ENCODE measurements at regions not wholly inside any gene's neighbourhood (a gene's known extent, or its start where the extent isn't known, plus 50 kb on each side); places are given as distances from the start of the nearest gene placed in this dataset.

DNA sequence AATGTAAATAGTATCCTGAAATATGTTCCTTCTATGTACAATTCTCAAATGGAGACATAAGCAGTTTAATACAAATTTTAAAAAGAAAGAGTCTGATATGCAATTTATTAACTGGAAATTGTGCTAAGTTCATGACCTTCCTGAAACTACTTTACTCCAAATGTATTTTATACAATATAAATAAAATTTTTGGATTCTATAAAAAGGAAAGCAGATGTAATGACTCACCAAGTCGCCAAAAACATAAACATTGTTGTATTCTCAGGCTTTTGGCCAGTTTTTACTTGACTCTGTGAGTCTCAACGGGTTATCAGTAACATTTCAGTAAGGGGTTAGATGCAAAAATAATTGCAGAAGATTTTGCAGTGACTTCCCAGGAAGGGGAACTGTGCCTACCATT is 948.2 kb downstream of the EPHA3 start:
- Histone ChIP-seq H4K91ac (ENCODE audit: low read depth, low read length, poor library complexity) (no peak overlapping the region), H2BK5ac (ENCODE audit: low read length) (no peak overlapping the region), H3K27ac (replicated peaks; ENCODE audit: low read length) (no peak overlapping the region), H4K8ac (ENCODE audit: low read depth, low read length) (no peak overlapping the region), H2BK15ac (ENCODE audit: low read length) (no peak overlapping the region), H3K9me3 (replicated peaks in 1 of 2; ENCODE audit: control insufficient read depth in 2 of 2, insufficient read depth in 1 of 2, low read depth in 1 of 2, low read length in 2 of 2) (no peaks in the 10 kb centered on the region), H3K4ac (ENCODE audit: low read length) (no peak overlapping the region), H2AFZ (ENCODE audit: low read length) (no peak overlapping the region), H3K27me3 (ENCODE audit: control insufficient read depth in 3 of 3, insufficient read depth in 3 of 3, low read depth in 1 of 3, low read length in 3 of 3) (no peaks in the 10 kb centered on the region), H3K14ac (ENCODE audit: low read length) (no peak overlapping the region), H2AK5ac (ENCODE audit: low read depth, low read length) (no peak overlapping the region), H3K4me3 (ENCODE audit: low read length in 2 of 2) (no peak overlapping the region), H2BK12ac (ENCODE audit: low read length) (no peak overlapping the region), H3K79me1 (ENCODE audit: low read depth, low read length) (no peaks in the 10 kb centered on the region), H2BK120ac (ENCODE audit: low read depth, low read length) (no peak overlapping the region), H3K18ac (ENCODE audit: low read length) (no peak overlapping the region), H3K36me3 (replicated peaks in 1 of 2; ENCODE audit: control insufficient read depth in 2 of 2, insufficient read depth in 2 of 2, low read length in 2 of 2) (no peaks in the 10 kb centered on the region), H3K23ac (ENCODE audit: low read depth, low read length, poor library complexity) (no peak overlapping the region), H3K4me2 (ENCODE audit: insufficient read depth, low read length, poor library complexity, severe bottlenecking) (no peak overlapping the region), H3K4me1 (ENCODE audit: control insufficient read depth in 2 of 2, insufficient read depth in 1 of 2, low read depth in 1 of 2, low read length in 2 of 2) (peaks cover 0 to under 1% of the 10 kb centered on the region in 2 donors), H3K9ac (ENCODE audit: low read depth, low read length, poor library complexity) (no peak overlapping the region)
- DNase-seq (ENCODE audit: low spot score): no peak
- no CpG with 5 or more reads among the region's 2 CpGs for WGBS, 2 donors (ENCODE audit: extremely low coverage in 2 of 2, insufficient read length in 2 of 2, insufficient replicate concordance in 1 of 2)

DNA sequence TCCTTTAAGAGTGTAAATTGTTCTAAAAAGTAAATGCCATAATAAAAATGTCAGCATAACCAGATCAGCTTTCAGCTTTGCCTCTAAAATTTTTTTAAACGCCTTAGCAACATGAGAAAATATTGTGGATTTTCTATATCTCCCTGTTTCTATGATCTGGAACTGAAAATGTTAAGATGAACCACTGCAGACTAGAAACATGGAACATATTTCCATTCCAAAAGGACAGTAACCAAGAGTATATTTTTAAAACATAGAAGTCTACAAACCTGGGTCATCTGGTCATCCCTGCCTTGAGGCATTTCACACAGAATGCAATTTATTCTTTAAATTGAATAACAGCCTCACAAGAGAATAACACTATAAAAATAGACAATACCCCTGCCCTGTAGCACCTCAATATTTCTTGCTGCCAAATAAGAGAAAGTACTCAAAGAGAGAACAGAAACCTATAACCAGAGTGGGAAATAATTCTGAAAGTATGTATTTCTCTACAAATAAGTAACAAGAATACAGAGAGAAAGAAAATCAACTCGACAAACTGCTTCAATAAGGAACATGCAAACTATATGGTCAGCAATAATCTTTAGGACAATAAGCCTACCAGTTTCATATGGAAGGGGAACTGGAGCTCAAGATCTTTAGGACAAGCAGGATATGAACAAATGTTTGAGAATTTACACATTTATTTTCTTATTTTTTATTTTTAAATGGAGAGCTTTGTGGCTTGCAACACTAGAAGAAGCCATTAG is 949.0 kb downstream of the EPHA3 start:
- no peak overlapping the region for H2BK15ac ChIP-seq (ENCODE audit: low read length)
- H3K27me3 ChIP-seq (ENCODE audit: control insufficient read depth in 3 of 3, insufficient read depth in 3 of 3, low read depth in 1 of 3, low read length in 3 of 3): no peaks in the 10 kb centered on the region
- no peak overlapping the region for H2AK5ac ChIP-seq (ENCODE audit: low read depth, low read length)
- H3K4me3 ChIP-seq (ENCODE audit: low read length in 2 of 2): no peak overlapping the region
- H2BK12ac ChIP-seq (ENCODE audit: low read length): no peak overlapping the region
- no peak overlapping the region for H3K9ac ChIP-seq (ENCODE audit: low read depth, low read length, poor library complexity)
- DNase-seq (ENCODE audit: low spot score): no peak
- no CpG with 5 or more reads among the region's 2 CpGs for WGBS, 2 donors (ENCODE audit: extremely low coverage in 2 of 2, insufficient read length in 2 of 2, insufficient replicate concordance in 1 of 2)
- H3K4ac ChIP-seq (ENCODE audit: low read length): no peak overlapping the region
- H3K27ac ChIP-seq (replicated peaks; ENCODE audit: low read length): no peak overlapping the region
- H3K23ac ChIP-seq (ENCODE audit: low read depth, low read length, poor library complexity): no peak overlapping the region
- no peaks in the 10 kb centered on the region for H3K36me3 ChIP-seq (replicated peaks in 1 of 2; ENCODE audit: control insufficient read depth in 2 of 2, insufficient read depth in 2 of 2, low read length in 2 of 2)
- H4K91ac ChIP-seq (ENCODE audit: low read depth, low read length, poor library complexity): no peak overlapping the region
- no peak overlapping the region for H2BK5ac ChIP-seq (ENCODE audit: low read length)
- peaks cover 0 to 2% of the 10 kb centered on the region in 2 donors for H3K4me1 ChIP-seq (ENCODE audit: control insufficient read depth in 2 of 2, insufficient read depth in 1 of 2, low read depth in 1 of 2, low read length in 2 of 2)
- H4K8ac ChIP-seq (ENCODE audit: low read depth, low read length): no peak overlapping the region
- no peak overlapping the region for H3K18ac ChIP-seq (ENCODE audit: low read length)
- H3K79me1 ChIP-seq (ENCODE audit: low read depth, low read length): no peaks in the 10 kb centered on the region
- H2BK120ac ChIP-seq (ENCODE audit: low read depth, low read length): no peak overlapping the region
- H2AFZ ChIP-seq (ENCODE audit: low read length): no peak overlapping the region
- no peak overlapping the region for H3K4me2 ChIP-seq (ENCODE audit: insufficient read depth, low read length, poor library complexity, severe bottlenecking)
- H3K9me3 ChIP-seq (replicated peaks in 1 of 2; ENCODE audit: control insufficient read depth in 2 of 2, insufficient read depth in 1 of 2, low read depth in 1 of 2, low read length in 2 of 2): no peaks in the 10 kb centered on the region
- H3K14ac ChIP-seq (ENCODE audit: low read length): no peak overlapping the region

DNA sequence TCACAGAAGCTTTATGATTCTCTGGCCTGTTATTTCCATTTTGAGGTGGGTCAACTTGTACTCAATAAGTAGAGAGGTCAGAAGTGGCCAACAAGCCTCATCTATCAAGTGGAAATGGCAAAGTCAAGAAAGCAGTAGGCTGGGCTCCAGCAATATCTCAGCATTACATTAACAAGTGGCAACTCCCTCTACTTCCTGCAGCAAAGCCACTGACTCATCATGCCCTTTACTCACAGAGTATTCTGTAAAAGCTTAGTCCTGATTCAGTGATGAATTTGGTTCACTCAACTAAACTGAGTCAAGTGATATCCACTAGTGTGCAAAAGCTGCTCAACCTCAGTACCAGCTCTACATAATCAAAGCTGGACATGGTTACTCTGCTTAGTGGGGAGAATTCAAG is 954.6 kb downstream of the EPHA3 start:
- Histone ChIP-seq H3K36me3 (replicated peaks in 1 of 2; ENCODE audit: control insufficient read depth in 2 of 2, insufficient read depth in 2 of 2, low read length in 2 of 2) (no peaks in the 10 kb centered on the region), H2BK120ac (ENCODE audit: low read depth, low read length) (no peak overlapping the region), H3K4me3 (ENCODE audit: low read length in 2 of 2) (no peak overlapping the region), H2AK5ac (ENCODE audit: low read depth, low read length) (no peak overlapping the region), H4K8ac (ENCODE audit: low read depth, low read length) (no peak overlapping the region), H3K23ac (ENCODE audit: low read depth, low read length, poor library complexity) (no peak overlapping the region), H3K9ac (ENCODE audit: low read depth, low read length, poor library complexity) (no peak overlapping the region), H3K79me1 (ENCODE audit: low read depth, low read length) (no peaks in the 10 kb centered on the region), H3K4me2 (ENCODE audit: insufficient read depth, low read length, poor library complexity, severe bottlenecking) (no peak overlapping the region), H3K18ac (ENCODE audit: low read length) (no peak overlapping the region), H3K14ac (ENCODE audit: low read length) (no peak overlapping the region), H3K4ac (ENCODE audit: low read length) (no peak overlapping the region), H3K9me3 (replicated peaks in 1 of 2; ENCODE audit: control insufficient read depth in 2 of 2, insufficient read depth in 1 of 2, low read depth in 1 of 2, low read length in 2 of 2) (peaks cover 0 to 2% of the 10 kb centered on the region in 2 donors), H2BK12ac (ENCODE audit: low read length) (no peak overlapping the region), H4K91ac (ENCODE audit: low read depth, low read length, poor library complexity) (no peak overlapping the region), H3K27ac (replicated peaks; ENCODE audit: low read length) (no peak overlapping the region), H2BK5ac (ENCODE audit: low read length) (no peak overlapping the region), H3K4me1 (ENCODE audit: control insufficient read depth in 2 of 2, insufficient read depth in 1 of 2, low read depth in 1 of 2, low read length in 2 of 2) (peaks cover 0 to 2% of the 10 kb centered on the region in 2 donors), H2AFZ (ENCODE audit: low read length) (no peak overlapping the region), H3K27me3 (ENCODE audit: control insufficient read depth in 3 of 3, insufficient read depth in 3 of 3, low read depth in 1 of 3, low read length in 3 of 3) (no peaks in the 10 kb centered on the region), H2BK15ac (ENCODE audit: low read length) (no peak overlapping the region)
- no peak for DNase-seq (ENCODE audit: low spot score)

DNA sequence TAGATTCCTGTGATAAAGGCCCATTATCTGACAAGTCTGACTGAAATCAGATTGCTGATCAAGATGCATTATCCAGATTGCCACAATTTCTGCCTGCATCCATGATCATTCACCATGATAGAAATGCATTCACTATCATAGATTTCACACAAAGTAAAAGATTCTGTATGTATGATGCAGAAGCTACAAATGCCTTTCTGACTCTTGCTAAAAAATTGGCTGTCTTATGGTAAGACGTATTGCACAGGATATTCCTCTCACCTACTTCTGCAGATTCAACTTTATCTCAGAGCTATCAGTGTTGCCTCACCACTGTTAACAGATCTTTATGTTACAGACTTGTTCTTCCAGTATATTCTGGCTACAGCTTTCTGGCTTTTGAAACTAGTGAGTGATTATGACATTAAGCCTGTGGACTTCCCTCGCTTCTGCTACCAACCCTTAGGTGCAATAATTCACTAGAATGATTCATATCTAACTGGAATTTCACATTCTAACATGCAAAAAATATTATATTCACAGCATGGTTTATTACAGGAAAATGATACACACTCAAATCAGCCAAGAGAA is 955.3 kb downstream of the EPHA3 start:
- no peak overlapping the region for H3K27ac ChIP-seq (replicated peaks; ENCODE audit: low read length)
- H3K9ac ChIP-seq (ENCODE audit: low read depth, low read length, poor library complexity): no peak overlapping the region
- no peaks in the 10 kb centered on the region for H3K36me3 ChIP-seq (replicated peaks in 1 of 2; ENCODE audit: control insufficient read depth in 2 of 2, insufficient read depth in 2 of 2, low read length in 2 of 2)
- H2BK15ac ChIP-seq (ENCODE audit: low read length): no peak overlapping the region
- peaks cover 0 to 2% of the 10 kb centered on the region in 2 donors for H3K4me1 ChIP-seq (ENCODE audit: control insufficient read depth in 2 of 2, insufficient read depth in 1 of 2, low read depth in 1 of 2, low read length in 2 of 2)
- no peak overlapping the region for H2BK120ac ChIP-seq (ENCODE audit: low read depth, low read length)
- no peaks in the 10 kb centered on the region for H3K27me3 ChIP-seq (ENCODE audit: control insufficient read depth in 3 of 3, insufficient read depth in 3 of 3, low read depth in 1 of 3, low read length in 3 of 3)
- H4K8ac ChIP-seq (ENCODE audit: low read depth, low read length): no peak overlapping the region
- WGBS, 2 donors (ENCODE audit: extremely low coverage in 2 of 2, insufficient read length in 2 of 2, insufficient replicate concordance in 1 of 2): no CpG with 5 or more reads among the region's 2 CpGs
- no peak overlapping the region for H3K23ac ChIP-seq (ENCODE audit: low read depth, low read length, poor library complexity)
- no peak overlapping the region for H3K4ac ChIP-seq (ENCODE audit: low read length)
- H3K18ac ChIP-seq (ENCODE audit: low read length): no peak overlapping the region
- H3K14ac ChIP-seq (ENCODE audit: low read length): no peak overlapping the region
- no peak overlapping the region for H2BK12ac ChIP-seq (ENCODE audit: low read length)
- H2AK5ac ChIP-seq (ENCODE audit: low read depth, low read length): no peak overlapping the region
- no peak overlapping the region for H2AFZ ChIP-seq (ENCODE audit: low read length)
- no peak overlapping the region for H4K91ac ChIP-seq (ENCODE audit: low read depth, low read length, poor library complexity)
- no peak for DNase-seq (ENCODE audit: low spot score)
- H3K4me3 ChIP-seq (ENCODE audit: low read length in 2 of 2): no peak overlapping the region
- H3K79me1 ChIP-seq (ENCODE audit: low read depth, low read length): no peaks in the 10 kb centered on the region
- no peak overlapping the region for H2BK5ac ChIP-seq (ENCODE audit: low read length)
- H3K9me3 ChIP-seq (replicated peaks in 1 of 2; ENCODE audit: control insufficient read depth in 2 of 2, insufficient read depth in 1 of 2, low read depth in 1 of 2, low read length in 2 of 2): peaks cover 0 to 2% of the 10 kb centered on the region in 2 donors
- H3K4me2 ChIP-seq (ENCODE audit: insufficient read depth, low read length, poor library complexity, severe bottlenecking): no peak overlapping the region
